Fibroblast of upper back skin (primary cell): ENCODE measurements at regions not wholly inside any gene's neighbourhood (a gene's known extent, or its start where the extent isn't known, plus 50 kb on each side); places are given as distances from the start of the nearest gene placed in this dataset.
"Not testable (repeated sequence)": the region's sequence is repeated elsewhere in the genome, so short reads cannot be mapped to it uniquely, and the experiment has no call there.

Source experiments
- DNase-seq: peaks from one replicate; pipeline ENCODE4 v3.0.0-alpha.2; 2013

DNA sequence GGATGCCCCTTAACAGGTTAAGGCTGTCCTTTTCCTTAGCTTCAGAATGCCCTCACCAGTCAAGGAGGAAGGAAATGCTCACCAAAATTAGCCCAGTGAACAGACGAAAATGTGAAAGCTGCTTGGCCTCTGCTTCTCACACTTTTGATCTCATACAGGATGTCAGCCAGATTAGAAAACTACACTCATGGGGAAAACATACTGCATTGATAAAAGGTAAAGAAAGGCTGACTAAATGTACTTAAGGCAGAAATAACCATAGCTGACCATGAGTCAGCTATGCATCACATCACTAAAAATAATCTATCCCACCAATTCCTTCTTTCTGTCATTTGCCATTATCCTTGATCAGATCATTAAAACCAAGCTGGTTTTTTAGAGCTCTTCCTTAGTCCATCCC, 198.4 kb upstream of the TENT5A start:
- peak; percentile 83 for DNase-seq

DNA sequence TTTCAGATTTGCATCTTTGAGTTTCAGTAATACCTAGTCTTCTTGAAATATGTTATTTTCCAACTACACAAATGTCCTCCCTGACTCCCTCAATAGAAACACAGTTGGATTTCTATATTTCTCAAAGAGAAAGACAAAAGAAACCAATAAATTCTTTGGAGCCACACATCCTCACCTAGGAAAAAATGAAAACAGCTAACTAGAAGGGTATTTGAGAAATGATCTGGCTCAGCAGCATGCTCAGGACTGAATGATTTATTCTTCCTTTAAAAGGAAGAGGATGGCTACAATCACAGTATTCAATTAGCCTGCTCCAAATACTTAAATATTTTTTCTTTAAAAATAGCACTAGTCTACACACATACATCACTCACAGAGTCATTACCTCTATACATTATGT, 196.4 kb upstream of the TENT5A start:
- peak; percentile 74 for DNase-seq

DNA sequence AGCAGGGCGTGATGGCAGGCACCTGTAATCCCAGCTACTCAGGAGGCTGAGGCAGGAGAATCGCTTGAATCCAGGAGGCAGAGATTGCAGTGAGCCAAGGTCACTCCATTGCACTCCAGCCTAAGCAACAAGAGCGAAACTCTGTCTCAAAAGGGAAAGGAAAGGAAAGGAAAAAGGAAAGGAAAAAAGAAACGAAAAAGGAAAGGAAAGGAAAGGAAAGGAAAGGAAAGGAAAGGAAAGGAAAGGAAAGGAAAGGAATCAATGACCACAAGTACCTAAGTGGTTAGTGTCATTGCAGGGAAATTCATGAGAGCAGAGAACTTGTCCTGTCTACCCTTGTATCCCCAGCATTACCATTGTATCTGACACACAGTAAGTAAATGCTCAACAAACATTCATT, 195.7 kb upstream of the TENT5A start:
- DNase-seq: not testable (repeated sequence)

DNA sequence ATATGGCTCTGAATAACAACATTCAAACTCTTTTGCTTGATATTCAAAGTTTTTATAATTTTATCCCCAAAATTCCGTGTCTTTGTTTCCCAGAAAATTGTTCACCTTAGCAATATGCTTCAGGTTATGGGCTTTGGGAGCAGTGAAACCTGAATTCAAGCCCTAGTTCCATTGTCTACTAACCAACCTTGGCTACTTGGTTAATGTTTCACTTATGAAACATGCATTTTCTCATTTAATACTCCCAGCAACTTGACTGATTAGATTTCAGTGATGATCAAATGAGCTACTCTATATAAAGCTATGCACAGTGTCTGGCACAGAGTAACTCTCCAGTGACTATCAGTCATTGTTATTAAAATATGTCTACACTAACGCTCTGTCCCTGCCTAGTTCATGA, 192.2 kb upstream of the TENT5A start:
- DNase-seq: no peak

DNA sequence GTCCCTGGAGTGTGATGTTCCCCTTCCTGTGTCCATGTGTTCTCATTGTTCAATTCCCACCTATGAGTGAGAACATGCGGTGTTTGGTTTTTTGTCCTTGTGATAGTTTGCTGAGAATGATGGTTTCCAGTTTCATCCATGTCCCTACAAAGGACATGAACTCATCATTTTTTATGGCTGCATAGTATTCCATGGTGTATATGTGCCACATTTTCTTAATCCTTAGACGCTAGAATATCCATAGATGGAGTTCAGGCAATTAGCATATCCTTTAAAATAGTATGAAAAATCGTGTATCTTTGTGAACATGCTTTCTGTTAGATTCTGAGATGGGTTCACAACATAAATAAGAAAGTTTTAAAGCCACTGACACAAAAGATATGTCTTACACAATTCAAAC, 190.4 kb upstream of the TENT5A start:
- DNase-seq: not testable (repeated sequence)

DNA sequence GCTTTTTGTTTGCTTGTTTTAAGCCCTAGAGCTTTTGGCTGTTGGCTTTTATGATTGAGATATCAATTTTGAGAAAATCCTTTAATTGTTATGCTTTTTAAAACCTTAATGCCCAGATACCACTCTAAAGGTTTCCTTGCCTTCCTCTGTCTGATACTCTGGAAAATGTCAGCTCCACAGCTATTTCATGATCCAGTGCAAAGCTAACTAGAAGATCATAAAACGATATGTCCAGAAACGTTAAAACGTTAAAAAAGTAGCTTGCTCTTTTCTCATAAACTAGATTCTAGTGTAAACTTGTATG, 189.5 kb upstream of the TENT5A start:
- DNase-seq: no peak

DNA sequence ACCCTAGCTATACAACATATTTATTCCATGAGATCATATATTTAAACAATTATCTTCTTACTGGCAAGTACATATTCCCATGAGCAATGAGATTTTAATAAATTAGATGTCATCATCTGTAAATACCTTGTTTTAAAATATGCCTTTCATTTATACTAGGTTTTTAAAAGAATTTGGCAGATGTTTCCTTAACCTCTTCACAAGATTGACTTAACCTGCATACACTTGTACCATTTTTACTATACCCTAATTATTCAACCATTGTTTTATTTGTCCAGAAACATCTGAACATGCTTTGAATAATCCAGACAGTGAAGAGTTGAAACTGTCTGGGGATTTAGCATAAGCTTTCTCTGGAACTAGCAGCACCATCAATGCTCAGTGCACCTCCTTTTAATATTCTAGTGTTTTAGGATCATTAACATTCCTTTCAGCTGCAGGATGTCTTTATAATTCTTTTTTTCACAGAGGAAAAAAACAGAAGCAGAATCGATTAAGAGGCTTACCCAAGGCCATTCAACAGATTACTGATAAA, 188.0 kb upstream of the TENT5A start:
- DNase-seq: peak; percentile 29

DNA sequence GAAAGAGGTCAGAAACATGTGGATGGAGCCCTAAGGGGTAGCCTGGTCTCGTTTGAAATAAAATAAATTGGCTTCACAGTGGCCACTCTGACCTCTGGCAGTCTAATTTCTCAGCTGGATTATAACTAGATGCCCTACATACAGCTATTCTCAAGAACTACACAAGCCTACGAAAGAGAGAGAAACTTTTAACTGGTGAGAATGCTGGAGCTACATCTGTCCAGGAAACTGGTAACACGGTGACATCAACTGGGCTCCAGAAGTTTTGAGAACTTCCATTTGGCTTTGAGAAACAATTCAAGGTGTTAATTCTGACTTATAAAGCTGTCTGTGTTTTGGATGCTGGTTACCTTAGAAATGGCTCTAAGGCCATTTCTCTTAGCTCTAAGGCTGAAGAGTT, 187.3 kb upstream of the TENT5A start:
- DNase-seq: no peak

DNA sequence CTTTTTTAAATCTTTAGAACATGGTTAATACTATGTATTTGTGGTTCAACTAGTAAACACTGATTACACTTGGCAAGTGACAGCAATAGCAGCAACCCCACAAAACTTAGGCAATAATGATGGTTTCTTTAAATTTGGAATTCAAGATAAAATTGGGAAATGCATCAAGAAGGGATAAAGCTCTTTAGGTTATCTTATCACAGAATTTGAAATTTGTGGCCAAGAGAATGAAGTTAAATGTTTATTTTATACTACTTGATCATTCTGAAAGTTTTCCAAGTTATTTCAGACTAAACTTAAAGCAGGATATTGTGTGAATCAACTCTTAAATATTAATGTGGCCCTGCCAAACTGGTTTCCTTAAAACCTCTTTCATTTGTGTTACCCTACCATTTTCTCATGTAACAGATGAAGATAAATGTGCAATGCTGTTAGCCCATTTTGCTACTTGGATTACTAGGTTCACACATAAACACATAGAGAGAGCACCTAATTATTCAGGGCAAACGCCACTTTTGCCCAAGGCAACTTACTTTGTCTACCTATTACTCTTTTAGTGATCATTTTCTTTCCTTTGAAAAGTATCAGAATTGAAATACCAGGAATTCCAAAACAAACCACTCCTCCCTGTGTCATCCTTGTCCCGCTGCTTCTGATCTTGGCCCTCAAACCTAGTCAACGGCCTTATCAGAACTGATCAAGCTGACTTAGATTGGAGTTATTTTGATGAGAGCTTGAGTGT, 186.7 kb upstream of the TENT5A start:
- DNase-seq: peak; percentile 87

DNA sequence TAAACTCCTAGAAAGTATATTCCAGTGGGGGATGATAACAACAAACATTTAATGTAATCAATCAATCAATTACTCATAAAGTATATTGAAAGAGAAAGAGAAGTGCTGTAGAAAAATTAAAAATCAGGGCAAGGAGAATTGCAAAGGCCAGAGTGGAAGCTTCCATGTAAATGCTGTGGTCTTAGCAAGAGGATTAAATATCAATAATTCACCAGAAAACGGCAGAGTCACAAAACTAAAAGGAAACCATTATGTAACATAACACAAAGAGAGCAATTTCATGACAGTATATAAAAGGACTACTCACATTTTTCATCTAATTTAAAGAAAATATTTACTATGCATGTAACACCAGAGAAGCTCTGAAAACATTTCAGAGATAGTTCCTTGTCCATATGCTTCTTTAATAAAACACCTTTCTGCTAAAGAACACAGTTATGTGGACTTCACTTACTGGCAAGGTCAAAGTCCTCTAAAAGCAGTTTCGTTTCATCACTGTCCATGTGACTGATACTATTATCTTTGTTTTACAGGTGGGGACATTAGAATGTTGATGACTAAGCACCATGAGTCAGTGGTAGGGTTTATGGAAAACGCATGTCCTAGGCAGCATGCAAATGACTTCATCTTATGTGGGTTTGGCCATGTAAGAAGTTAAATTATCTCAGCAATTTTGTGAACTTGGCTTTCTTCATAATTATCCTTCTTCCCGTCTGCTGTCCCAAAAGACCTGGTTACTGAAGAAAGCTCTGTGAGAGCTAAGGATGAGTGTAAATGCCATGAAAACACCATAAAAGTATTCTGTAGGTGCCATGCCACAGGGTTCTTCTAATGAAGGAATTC, 185.8 kb upstream of the TENT5A start:
- DNase-seq: peak; percentile 96

DNA sequence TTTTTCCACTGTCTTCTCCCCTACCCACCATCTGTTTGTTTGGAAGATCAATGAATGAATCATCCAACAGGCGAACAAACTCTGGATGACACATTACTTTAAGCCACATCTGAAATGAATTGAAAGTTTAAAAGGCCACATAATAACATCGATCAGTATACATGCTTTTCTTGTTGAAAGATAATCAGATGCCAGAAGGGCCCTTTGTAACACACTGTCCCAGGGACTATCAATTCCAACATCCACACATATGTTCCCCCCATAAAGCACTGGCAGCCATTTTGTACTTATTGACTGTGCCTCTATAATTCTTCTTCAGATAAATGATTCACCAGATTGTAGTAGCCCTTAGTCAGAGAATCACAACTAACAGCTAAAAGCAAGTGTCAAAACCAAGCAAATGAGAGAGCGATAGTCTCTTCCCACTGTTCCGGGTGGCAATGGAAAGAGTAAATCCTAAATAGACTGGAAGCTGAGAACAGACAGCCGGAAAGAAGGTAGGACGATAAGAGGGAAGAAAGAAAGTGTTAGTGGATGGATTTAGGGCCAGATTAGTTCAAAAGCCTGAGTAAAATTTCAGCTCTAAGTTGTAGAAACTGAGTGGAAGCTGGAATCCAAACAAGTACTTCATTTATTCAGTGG, 184.9 kb upstream of the TENT5A start:
- peak; percentile 92 for DNase-seq

DNA sequence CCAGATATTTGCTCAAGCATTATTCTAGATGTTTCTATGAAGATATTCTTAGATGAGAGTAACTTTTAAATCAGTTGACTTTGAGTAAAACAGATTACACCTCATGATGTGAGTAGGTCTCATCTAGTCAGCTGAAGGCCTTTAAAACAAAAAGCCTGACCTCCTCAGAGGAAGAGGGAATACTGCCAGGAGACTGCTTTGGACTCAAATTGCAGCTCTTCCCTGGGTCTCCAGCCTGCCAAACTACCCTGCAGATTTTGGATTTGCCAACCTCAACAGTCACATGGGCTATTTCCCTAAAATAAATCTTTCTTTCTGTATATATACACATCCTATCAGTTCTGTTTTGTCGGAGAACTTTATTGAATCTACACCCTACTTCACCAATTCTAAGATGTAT, 182.5 kb upstream of the TENT5A start:
- peak; percentile 28 for DNase-seq

DNA sequence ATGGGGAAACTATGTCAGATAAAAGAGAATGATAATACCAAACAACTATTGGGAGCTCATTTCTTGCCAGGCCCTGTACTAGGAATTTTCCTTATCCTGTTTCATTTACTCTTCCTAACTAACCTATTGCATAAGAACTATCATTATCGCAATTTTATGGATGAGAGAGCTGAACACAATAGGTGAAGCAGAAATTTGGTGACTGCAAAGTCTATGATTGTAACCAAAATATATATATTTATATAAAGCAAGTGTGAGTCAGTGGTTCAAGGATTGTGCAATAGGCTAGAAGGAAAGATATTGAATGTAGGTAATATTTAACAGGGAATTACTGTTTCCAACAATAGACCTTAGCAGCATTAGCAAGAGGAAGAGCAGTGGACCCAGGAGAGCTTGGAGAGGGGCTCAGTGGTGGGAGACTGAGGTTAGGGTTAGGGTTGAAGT, 181.1 kb upstream of the TENT5A start:
- no peak for DNase-seq

DNA sequence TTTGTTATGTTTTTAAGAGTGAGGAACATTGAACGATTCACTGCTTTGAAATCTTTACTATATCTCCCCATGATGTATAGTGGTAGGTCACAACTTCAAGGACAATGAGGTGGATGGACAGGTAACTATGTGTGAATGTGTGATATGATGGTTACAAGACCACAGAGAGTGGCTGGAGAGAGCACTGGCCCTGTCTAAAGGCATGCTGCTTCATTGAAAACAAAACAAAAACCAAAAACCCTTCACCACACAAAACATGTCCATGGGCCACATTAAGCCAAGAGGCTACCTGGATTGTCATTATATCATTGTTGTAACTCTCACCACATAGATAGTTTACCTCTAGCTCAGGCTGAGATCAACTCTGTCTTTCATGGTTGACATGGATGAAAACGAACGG, 180.6 kb upstream of the TENT5A start:
- no peak for DNase-seq

DNA sequence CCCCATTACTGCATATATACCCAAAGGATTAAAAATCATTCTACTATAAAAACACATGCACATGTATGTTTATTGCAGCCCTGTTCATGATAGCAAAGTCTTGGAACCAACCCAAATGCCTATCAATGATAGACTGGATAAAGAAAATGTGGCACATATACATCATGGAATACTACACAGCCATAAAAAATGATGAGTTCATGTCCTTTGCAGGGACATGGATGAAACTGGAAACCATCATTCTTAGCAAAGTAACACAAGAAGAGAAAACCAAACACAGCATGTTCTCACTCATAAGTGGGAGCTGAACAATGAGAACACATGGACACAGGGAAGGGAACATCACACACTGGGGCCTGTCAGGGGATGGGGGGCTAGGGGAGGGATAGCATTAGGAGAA, 180.0 kb upstream of the TENT5A start:
- not testable (repeated sequence) for DNase-seq

DNA sequence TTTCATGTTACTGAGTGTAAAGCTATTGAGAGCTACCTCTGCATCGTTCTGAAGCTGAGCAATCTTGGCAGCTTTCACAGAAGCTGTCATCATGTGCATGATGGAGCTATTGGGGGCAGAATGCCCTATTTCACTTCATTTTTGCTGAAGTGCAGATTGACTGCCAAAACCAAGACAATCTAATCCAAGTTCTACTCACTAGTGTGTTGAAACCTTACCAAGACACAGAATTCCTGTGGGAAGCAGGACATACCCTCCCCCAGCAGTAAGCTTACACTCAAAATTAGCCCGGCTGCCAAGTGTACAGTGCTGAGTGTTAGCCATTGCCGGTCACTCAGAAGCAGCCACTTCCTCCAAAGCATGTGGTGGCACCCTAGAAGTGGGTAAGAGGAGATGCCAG, 177.3 kb upstream of the TENT5A start:
- DNase-seq: peak; percentile 99

DNA sequence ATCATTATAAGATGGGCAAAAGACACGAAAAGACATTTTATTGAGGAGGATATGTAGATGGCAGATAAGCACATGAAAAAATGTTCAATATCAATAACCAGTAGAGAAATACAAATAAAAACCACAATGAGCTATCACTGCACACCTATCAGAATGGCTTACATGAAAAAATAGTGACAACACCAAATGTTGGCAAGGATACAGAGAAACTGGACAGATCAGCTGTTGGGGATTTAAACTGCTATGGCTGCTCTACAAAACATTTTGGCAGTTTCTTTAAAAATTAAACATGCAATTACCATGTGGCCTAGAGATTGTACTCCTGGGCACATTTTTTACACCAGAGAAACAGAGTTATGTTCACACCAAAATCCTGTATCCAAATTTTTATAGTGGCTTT, 172.7 kb upstream of the TENT5A start:
- no peak for DNase-seq

DNA sequence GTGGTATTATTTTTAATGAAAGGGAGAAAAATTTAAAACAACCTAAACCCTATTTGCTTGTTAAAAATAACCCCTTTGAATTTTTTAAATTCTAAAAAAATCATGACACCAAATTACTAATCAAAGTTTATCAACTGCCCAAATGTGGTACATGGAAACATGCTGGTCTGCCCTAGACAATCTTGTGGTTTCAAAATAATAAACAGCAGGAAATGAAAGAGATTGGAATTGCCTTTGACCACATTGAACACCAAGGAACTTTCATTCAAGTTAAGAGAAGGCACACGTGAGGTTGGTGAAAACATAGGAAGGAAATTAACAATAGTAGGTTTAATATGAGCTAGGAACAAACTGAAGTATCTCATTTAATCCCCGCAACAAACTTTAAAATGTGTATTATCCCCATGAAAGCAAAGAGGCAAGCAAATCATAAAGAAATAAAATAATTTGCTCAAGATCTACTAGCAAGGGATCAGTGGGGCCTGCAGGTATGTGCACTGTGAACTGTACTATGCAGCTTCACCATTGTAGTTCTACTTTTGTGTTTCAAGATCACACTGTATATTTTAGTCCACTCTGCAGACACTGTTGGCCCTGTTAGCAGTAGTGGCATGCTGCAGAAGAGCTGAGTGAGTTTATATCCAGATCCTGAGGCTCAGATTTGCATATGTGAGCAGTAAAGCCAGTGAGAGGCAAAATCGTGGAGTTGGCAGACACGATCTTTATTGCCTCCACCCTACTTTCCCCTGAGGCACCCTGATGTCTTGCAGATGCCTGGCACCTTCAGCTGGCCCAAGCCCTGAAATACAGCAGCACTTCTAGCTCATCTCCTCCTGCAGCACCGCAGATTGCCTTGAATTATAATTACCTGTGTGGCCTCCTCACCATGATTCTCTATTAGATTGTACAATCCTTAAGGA, 157.8 kb upstream of the TENT5A start:
- no peak for DNase-seq

DNA sequence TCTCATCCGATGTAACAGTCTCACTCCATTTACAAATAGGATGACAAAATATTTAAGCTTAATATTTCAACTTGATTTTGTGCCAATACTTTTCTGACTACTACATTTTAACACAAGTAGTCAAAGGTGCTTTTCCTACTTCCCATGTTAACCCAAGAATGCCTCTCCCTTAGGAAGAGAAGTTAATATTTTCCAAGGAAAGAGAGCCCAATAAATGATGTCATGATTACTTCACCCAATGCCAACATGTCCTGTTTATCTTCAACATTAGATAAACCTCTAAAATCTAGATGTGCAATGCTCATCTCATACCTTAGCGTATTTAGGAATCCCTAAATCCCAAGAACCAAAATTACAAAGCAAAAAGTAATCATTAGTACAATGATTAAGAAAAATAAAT, 156.7 kb upstream of the TENT5A start:
- DNase-seq: no peak

DNA sequence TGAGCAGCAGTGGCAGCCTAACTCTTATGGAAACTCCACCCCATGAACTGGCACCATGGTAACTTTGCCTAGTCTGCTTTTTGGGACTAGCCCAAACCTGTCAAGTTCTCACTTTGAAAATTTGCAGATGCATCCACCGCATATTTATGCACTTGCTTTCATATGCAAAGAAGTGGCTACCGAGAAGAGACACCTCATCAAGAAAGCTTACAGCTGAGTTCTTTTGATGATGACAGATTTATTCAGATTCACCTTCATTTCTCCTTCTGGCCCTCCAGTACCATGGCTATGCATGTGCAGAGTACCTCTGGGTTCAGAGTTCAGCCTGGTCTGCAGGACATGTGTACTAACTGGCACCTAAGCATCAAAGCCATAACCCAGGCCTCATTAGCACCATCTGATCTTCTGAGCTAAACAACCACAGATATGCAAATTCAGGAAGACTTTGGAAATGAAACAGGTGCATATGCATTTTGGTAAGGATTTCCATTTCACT, 154.3 kb upstream of the TENT5A start:
- DNase-seq: no peak

DNA sequence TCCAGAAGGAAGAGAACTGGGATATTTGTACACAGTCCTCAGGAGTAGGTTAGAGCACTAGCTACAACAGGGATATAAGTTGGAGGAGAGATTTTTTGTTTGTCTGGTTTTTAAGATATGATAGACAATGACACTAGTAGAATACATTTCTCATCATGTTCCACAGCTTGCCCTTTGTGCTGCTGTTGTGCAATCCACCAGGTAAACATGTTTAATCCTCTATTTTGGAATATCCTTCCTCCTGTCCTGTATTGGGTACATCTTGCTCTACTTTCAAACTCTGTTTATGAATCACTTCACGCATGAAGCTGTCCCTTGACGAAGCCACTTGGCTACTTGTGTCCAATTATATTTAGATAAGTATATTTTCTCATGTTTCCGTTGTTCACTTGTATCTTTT, 153.6 kb upstream of the TENT5A start:
- no peak for DNase-seq

DNA sequence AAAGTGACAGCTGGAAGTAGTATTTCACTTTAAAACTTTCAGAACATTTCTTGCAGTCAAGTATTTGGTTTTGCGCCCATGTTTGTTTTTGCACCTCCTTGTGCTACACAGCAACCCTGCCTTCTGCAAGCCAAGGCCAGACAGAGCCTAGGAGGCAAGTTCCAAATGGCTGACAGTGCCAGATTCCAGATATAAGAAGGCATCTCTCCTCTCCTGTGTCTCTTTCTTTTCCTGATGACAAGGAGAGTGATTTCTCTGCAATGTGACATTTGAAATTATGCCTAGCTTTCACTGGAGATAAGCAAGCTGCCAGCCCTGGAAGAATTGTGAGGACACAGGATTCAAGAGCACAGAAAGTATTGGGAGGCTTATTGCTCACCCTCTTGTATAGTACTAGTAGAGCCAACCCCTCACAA, 149.1 kb upstream of the TENT5A start:
- peak; percentile 42 for DNase-seq
